ENCODE measurements at regions not wholly inside any gene's neighbourhood (a gene's known extent, or its start where the extent isn't known, plus 50 kb on each side); places are given as distances from the start of the nearest gene placed in this dataset.

DNA sequence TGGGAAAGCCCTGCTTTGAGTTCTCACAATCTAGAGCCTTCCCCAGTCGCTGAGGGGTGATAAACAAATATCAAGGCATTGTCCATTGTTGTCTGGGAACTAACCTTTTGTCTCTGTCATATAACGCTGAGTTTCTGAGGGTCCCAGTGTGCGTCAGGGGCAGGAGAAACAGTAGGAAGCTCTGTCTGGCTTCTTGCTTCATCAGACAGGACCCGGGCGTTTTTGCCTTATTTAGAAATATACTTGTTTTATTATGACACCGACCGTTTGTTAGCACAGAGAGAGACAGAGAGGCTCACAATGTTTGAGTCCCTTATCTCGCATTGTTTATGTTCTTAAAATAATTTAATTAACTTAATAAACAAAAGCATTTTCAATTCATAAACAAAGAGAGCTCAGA, 204.9 kb upstream of the GAS1 start:
- DNase-seq (ENCODE audit: low spot score) = no peak

DNA sequence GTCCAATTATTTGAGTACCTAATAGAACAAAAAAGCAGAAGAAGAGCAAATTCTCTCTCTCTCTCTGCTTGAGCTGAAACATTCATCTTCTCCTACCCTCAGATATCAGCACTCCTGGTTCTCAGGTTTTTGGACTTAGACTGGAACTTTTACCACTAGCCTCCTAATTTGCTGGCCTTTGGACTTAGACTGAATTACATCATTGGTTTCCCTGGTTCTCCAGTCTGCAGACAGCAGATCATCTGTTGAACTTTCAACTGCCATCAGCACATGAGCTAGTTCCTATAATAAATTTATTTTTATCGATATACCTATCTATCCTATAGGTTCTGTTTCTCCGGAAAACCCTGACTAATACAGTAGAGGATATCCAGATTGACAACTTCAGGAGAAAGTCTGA, 208.9 kb upstream of the GAS1 start:
- DNase-seq (ENCODE audit: low spot score) = no peak

DNA sequence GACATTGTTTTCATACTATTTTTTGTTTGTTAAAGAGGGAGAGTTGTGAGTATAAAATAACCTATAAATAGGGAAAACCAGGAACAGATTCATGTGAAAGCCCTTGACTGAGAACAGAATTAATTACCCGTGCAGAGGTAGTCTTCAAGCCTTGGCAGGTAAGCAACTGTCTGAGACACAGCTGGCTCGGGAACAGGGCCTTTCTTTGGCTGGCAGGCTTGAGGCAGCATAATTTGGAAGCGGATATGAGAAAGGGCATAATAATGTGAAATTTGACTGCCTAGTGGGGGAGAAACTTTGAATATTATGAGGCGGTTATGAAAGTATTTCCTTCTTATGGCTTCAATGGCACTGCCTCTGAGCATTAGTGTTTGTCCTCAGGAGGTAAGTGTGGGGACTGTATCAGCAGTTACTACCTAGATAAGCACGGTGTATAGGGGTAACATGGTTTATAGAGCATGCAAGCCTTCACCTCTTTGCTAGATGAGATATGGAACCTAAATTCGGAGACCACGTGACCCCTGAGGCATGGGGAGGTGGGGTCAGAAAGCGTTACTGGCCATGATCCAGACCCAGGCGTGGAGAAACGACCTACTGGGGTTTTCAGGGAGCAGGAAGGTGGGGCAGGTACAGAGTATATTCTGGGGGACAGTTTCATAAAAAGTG, 210.2 kb upstream of the GAS1 start:
- DNase-seq (ENCODE audit: low spot score) = no peak

DNA sequence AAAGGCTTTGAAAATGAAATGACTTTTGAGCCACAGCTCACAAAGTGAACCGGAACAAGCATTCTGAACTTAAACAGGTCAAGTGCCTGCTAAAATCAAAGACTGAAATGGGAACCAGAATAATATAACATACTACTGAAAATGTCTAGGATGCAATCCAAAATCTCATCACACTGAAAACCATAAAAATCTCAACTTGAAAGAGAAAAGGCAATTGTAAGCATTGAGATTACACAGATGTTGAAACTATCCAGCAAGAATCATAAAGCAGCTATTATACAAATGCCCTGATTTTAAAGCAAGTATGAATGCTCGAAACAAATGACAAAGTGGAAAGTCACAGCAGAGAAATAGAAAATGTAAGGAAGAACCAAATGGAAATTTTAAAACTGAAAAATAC, 211.5 kb upstream of the GAS1 start:
- DNase-seq (ENCODE audit: low spot score) = no peak

DNA sequence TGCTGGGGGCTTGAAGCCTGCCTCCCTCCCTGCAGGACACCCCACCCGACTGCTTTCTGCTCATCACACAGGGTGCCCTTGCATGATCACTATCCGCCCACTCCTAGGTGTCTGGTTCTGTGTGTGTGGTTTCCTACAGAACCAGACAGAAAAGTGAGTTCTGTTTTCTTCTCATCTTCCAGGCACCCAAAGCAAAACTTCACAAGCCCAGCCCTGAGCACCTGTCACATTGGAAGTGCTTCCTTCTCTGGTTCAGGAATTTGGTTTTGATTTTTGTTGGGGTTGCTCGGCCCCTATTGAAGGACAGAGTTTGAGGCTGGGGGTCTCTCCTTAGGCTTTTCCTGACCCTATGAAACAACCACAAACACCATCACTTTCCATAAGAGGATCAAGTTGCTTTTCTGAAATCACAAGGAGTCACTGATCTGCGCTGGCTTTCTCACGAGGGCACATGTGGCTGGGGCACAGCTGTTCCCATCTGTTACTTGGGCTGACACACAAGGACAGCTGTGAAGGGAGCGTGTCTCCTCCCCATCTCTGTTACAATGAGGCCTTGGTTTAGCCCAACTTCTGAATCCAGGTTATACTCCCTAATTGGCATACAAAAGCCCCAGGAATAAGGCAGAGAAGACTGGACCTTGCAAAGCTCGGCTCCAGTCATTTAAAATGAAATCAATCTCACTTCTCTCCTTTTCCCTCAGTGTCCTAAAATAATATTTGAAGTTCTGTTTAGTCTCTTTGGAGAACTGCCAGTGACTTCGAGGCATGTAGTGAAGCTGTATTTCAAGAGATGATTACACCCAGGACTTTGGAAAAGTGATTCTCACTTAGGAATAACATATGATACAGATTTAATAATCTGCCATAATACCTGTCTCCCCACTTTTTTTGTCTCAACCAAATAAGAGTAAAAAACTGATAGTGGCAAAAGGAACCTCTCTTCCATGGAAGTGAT, 213.1 kb upstream of the GAS1 start:
- no peak for DNase-seq (ENCODE audit: low spot score)

DNA sequence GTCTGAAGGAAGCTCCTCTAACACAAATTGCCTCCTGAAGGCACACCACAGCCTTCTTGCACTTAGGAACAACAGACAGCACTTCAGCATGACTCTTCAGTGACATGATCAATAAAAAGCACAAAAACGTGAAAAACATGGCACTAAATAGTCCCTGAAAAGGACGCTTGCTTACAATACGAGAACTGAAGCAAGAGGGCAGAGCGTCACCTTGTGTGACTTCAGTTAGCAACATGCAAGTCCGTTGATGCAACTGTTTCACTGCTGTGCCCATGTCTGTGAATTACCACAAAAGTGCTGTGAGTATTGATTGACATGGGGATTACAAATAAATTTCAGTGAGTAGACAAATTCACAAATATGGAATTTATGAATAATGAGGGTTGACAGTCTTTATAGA, 219.9 kb upstream of the GAS1 start:
- DNase-seq (ENCODE audit: low spot score) = no peak

DNA sequence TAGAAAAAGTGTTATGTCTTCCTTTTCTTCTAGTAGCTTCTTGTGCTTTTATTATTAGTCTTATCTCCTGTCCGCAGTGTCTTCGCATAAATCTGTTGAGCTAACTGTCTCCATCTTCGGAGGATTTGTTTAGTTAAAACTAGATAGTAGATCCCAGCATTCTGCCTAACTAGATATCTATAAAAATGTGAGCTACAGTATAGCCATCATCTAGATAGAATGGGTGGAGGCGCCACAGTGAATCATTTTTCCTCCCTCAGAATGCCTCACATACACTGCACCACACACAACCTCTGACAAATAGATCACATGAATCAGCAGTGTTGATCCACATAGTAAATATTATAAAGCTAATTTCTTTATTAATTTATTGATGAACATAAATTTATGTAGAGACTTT, 220.3 kb upstream of the GAS1 start:
- DNase-seq (ENCODE audit: low spot score) = no peak

DNA sequence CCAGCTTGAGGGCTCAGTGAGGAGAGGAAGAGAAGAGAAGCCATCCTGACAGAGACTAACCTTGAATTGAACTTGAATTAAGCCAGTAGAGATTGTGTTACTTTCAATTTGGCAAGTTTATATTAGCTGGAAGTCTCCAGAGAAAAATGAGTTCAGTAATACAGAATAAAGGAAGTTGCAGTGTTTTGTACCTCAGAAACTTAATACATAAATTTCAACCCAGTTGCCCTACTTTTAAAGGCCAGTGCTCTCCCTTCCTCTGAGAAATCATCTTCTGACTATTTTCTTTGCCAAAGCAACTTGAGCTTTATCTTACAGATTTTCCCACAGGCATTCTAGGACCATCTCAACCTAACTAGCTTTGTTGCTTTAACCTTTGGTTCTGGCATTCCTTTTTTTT, 231.0 kb upstream of the GAS1 start:
- no peak for DNase-seq (ENCODE audit: low spot score)

DNA sequence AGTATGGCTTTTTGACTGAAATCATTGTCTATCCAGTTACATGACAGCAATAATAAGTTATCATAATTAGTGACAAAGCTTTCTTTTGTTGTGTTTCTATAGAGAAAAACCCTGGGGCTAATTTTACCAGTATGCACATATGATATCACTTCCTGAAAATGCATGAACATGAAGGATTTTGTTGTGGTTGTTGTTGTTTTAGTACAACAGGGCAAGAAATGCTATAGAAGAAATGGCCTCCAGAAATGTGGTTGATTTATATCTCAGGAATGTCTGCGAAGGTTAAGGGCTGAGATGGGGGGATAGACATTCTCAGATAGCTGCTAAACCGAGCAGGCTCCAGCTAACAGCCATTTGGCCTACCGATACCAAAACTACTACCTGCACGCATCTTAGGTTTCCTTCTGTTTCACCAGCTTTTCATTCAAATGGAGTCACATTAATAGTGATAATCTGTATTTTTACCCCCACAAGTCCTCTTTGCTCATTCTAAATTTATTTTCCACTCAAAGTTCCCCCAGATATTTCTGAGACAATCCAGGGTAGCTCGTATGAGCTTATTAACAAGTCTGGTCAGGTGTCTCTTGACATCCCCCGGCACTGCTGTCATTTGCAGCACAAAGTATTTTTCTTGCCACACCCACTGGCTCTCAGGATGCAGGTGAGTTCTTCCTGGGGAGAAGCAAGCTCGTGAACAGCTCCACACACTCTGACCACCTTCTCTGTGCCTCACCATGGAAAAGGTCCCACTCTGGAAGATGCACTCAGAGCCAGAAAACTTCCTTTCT, 232.4 kb upstream of the GAS1 start:
- DNase-seq (ENCODE audit: low spot score) = no peak

DNA sequence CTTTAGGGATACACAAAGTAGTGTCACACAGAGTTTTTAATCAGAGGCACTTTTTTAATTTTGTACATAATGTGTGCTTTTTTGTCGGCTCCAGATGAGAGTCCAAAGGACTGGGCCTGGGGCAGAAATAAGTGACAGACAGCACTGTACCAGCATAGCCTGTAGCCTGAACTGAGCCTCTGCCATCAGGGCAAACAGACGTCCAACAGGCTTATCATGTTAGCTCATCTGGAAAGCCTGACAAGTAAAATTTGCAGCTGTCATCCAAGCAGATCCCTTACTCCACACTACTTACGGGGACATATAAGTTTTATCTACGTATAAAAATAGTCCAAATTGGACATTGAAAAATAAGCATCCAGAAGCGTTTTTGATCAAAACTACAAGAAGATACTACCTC, 233.1 kb upstream of the GAS1 start:
- DNase-seq (ENCODE audit: low spot score) = no peak

DNA sequence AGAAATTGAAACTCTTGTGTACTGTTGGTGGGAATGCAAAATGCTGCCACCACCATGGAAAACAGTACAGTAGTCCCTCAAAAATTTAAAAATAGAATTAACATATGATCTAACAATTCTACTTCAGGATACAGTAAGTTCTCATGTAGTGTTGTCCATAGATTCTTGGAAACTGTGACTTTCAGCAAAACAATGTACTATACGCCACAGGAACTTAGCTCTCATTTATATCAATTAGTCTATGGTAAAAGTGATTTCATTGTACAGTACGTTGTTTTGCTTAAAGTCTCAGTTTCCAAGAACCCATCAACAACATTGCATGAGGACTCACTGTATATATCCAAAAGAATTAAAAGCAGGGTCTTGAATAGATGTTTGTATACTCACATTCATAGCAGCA, 233.5 kb upstream of the GAS1 start:
- DNase-seq (ENCODE audit: low spot score) = no peak

DNA sequence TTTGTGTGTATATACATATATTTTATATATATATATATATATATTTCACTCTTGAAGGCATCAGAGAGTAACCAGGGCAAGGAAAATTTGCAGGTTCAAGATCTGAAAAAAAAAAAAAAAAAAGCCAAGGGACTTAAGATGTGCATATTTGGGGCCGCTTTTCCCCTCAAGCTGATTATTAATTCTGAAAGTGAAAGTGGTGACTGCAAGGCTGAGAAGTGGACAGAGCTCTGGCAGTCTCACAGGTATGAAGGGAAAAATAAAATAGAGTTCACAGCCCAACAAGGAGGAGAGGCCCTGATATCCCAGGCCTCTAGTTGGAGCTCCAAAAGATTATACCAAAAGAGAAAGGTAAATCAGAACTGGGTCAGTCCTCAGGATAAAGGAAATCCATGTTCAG, 234.4 kb upstream of the GAS1 start:
- DNase-seq (ENCODE audit: low spot score) = no peak

DNA sequence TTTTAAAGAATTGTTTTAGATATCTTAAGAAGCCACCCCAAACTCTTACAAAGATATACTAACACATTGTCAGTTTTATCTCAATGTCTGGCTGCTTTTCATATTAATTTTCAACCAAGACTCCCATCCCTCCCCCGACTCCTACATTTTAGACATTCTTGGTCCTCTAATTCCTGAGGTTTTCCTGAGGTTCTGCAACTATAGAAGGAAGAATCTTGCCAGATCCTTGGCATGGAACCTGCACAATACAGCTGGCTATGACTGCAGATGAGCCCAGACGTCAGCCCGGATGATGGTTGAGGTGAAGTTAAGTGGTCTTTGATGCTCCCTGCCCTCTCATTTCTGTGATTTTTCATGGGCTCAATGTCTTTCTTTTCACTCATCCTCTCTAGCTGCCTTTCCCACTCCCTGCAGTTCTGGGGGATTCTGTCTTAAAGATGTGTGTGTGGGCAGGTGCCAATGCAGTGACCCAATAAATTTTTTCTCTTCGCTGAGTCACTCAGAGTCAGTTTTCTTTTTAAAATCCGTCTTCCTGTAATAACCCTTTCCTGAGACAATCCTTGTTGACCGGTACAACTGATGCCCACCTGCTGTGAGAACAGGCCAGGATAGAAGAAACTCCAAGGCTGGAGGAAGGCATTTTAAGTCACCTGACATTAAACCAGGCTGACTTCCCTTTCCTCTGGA, 237.8 kb upstream of the GAS1 start:
- no peak for DNase-seq (ENCODE audit: low spot score)

DNA sequence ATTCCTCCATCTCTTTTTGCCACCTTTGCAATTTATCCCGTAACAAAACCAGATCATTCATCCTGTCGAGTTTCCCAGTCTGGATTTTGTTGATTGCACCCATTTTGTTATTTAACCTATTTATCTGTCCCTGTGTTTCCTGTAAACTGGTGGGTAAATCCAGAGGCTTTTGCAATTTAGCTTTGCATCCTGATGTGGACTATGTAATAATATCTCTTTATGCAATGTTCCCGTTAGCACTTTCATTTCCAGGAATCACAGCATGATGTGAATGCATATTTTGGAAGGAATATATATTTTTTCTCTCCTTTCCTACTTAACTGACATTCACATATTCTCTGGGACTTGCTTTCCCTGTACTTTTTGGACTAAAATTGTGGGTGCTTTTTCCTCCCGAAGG, 240.3 kb upstream of the GAS1 start:
- DNase-seq (ENCODE audit: low spot score) = no peak

DNA sequence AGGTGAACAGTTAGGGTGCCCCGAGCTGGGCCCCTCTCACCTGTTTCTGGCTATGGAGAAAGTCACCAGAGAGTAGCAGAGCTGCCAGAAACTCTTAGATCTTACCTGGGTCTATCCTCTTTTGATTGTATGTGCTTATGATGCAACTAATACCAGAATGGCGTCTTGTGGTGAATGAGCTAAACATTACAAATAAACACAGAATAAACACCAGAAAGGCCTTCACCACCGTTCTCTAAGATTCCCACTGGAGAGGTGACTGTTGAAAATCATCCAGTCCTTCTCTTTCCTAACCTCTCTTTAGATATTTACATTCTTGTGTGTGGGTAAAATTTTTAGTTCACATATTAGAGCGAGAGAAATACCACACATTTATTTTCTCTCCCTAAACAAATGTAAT, 241.7 kb upstream of the GAS1 start:
- no peak for DNase-seq (ENCODE audit: low spot score)

DNA sequence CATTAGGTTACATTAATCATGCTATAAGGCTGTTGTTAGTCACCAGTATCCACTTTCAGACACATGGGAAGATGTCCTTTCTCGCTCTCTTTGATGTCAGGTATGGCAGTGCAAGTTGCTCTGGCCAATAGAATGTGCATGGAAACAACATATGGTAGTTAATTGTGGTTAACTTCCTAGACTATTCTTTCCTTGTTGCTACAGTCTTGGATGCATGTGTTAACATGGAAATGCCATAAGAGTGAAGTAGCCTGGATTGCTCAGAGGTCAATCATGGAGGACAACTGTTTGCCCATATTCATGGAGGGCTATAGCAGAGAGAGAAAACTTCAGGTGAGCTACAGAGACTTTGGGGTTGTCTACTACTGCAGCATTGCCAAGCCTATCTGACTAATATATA, 245.8 kb upstream of the GAS1 start:
- DNase-seq (ENCODE audit: low spot score) = no peak

DNA sequence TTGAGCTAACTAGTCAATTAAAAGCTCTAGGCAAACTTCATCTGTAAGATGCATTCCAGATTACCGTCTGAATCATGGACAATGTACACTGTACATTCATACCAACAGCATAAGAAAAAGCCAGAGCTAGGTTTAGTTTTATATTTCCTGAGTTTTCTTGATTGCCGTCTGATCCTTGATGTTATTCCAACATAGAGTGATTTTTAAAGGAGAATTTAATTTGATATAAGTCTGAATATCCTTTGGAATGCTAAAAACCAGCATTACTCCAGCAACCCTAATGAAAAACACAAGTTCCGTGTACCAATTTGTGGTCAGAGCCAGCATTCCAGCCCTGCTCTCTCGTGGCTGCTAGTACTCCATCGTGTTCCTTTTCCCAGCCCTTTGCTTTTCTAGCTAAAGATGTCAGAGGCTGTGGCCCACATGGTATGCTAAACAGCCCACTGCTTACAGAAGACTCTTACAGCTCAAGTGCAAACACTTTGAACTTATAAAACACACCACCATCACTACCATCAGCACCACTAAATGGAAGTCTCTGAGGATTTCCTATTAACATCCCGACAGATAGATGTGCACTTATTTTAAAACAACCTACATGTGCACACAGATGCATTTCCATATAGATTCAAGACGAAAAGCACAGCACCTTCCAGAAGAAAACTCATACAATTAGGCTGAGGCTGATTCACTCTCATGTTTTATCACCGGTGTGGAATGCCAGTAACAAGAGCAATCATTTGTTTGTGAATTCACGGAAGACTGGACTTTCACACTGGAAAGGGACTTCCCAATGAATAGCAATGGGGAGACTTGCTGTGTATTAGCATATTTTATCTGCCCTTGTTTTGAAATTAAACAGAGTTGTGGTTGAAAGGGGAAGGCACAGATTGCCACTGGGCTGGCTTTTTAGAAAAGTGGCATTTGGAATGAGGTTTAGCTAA, 246.9 kb upstream of the GAS1 start:
- DNase-seq (ENCODE audit: low spot score) = no peak

DNA sequence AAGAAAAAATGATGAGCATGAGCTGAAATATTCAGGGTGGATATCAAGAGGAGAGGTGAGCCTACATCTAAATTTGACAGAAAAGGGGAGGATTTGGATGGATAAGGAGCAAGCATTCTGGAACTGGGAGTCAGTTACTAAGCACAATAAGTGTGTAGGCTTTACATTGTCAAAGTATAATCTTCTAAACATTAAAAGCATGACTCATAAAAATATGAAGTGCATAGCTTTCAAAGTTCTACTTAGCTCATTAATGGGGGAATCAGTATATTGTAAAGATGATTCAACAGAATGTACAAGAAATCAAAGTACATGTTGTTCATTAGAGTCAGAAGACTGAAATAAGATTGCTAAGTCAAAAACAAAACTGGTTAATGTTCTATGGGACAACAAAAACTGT, 248.0 kb upstream of the GAS1 start:
- no peak for DNase-seq (ENCODE audit: low spot score)

DNA sequence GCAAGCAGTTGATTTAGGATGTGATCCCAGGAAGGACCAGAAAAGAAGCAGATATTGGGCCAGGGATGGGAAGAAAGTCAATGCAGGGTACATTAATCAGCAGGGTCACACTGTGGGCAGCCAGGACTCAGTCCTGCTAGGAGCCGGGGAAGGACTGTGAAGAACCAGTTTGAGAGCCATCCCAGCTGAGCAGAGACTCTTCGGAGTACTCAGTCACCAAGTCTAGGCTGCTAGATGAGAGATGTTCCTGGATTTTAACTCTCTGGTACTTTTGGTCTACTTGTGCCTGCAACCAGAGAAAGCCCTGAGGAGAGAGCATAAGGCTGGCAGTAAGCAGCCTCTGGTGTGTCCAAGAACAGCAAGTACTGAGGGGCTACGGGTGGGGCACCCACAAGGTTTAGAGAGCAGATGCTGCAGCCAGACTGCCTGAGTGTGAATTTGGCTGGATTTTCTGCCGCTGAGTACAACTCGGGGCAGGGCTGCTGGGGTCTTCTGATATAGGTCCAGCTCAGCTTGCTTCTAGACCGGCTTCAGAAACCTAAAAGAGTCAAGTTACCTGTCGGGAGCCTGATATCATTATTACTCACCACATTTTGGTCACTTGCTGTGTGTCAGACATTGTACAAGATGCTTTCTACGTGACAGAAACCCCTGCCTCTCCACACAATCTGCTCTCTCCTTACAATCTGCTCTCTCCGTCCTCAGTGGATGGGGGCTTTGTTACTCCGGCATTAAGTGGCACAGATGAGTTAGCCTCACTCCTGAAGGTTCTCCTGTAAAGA, 250.2 kb upstream of the GAS1 start:
- no peak for DNase-seq (ENCODE audit: low spot score)

DNA sequence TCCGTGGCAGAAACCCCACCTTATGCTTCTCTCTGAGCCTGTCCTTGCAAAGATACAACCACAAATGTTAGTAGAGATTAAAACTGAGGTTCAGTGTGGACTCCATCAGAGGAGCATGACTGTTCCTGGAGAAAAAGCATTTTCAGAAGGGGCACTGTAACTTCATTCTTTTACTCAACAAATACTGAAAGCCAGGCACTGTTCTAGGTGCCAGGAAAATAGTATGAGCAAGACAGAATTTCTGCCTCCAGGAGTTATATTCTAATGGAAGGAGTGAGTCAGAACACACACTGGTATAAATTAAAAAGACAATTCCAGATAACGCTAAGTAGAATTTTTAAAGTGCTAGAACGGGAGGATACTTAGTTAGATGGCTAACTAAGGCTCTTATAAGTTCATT, 251.4 kb upstream of the GAS1 start:
- no peak for DNase-seq (ENCODE audit: low spot score)
